Fibroblast of the aortic adventitia (primary cell): ENCODE measurements at regions not wholly inside any gene's neighbourhood (a gene's known extent, or its start where the extent isn't known, plus 50 kb on each side); places are given as distances from the start of the nearest gene placed in this dataset.

Experiments used
- DNase-seq: peaks from one replicate; pipeline ENCODE4 v3.0.0-alpha.2; 2010; ENCODE audit warnings: low read depth
- H3K4me3 ChIP-seq: 2 replicates; pipeline ENCODE4 v1.5.1; 2011; ENCODE audit warnings: low read depth, mild to moderate bottlenecking, control low read depth, low read length, moderate library complexity
- CTCF ChIP-seq: IDR thresholded peaks from 2 replicates; pipeline ENCODE4 v1.5.1; 2011; ENCODE audit warnings: mild to moderate bottlenecking, low read length, control low read depth, inconsistent platforms; ENCODE audit not compliant: insufficient read depth

DNA sequence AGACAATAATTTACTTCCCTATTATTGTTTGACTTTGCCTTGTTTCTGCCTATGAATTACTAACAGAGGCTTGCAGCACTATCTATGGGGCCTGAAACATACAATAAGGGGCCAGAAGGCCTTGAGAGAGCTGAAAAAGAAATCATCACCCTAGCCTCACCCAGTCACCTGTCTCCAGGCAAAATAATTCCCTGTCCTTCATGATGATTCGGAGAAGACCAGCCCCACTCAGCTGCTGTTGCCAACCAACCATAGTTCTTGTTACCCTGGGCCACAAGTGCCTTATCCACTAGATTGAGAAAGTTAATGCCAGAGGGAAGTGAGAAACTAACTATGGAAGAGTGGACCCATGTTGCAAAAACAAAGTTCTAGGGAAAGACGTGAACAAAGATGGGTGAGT, 97.1 kb downstream of the ARF6 start:
- no peak for TF ChIP-seq CTCF
- H3K4me3 ChIP-seq: no peak overlapping the region
- no peak for DNase-seq

GRCh38 chr14:49991491-49991890, 98.6 kb downstream of the ARF6 start:
- H3K4me3 ChIP-seq: no peak overlapping the region
- TF ChIP-seq CTCF: no peak
- DNase-seq: no peak

DNA sequence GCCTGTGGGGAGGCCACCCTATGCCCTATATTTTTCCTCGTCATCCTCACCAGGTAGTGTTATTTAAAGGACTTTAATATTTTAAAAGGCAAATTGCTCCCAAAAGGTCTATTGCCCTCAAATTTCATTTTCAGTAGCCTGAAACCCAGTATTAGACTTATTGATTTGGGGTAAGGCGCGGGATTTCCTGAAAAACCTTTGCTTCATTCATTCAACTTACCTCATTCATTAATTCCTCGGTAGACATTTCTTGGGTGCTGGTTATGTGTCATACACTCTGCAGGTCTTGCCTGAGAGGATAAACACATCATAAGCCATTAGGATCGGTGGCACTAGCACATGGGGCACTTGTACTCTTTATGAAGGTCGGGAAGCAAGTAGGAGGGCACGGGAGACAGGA, 99.2 kb downstream of the ARF6 start:
- H3K4me3 ChIP-seq: no peak overlapping the region
- no peak for TF ChIP-seq CTCF
- no peak for DNase-seq

- DNase-seq: no peak
- H3K4me3 ChIP-seq: no peak overlapping the region
- TF ChIP-seq CTCF: no peak
These were observed 99.6 kb downstream of the ARF6 start for GRCh38 chr14:49992448-49992847.

DNA sequence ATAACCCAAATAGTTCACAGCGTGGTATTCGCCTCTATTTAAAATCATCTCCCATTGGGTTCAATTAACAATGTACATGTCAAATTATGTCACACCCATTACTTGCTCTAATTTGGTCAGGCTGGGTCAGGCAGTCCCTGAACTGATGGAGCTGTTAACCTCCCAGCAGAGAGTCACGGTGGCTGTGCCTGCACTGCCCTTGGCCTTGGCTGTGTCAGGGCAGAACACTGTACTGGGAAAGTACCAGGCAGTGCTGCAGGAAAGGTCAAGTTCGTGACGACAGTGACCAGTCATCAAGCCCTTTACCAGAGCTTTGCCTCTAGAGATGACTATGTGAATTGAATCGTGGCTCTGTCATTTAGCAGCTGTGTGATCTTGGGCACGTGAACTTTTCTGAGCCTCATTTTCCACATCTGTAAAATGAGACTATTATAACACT, 100.0 kb downstream of the ARF6 start:
- no peak for TF ChIP-seq CTCF
- DNase-seq: peak; percentile 64
- H3K4me3 ChIP-seq: no peak overlapping the region

DNA sequence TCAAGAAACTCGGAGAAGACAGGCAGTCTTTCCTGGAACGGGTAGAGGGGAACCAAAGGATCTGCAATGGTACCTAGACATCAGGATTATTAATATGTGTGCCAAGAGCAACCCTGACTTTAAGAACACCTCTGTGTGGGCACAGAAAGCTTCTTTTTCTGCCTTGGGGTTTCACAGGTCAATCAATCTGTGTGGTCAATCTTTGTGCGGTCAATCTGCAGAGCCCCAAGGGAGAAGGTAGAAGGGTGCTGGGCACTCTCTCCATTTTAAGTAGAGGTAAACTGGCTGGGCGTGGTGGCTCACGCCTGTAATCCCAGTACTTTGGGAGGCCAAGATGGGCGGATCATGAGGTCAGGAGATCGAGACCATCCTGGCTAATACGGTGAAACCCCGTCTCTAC, 100.7 kb downstream of the ARF6 start:
- H3K4me3 ChIP-seq: no peak overlapping the region
- TF ChIP-seq CTCF: no peak
- no peak for DNase-seq

DNA sequence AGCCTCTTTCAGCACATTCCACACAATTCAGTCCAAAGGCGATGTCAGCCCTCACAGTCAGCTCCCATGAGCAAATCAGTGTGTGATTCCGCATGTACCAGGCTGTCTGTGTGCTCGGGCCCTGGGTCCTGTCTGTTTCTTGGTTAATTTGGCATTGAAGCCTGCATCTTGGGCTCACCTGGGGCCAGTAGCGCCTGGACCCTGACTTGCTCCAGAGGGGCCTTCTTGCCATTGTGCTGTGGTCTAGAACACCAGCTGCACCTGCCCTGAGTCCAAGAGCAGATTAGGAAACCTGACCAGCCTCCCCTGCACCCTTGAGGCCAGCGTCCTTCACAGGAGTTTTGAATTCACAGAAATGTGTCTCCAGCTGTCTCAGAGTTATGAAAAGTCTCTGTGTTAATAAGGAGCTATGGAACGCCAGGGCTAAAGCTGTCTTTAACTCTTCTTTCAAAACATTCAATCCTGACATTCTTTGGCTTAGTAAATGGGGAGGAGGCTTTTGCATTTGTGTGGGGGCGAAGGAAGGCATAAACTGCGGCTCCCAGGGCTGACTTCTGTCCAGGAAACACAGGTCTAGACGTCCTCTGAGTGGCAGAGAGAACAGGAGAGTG, 102.2 kb downstream of the ARF6 start:
- no peak for DNase-seq
- no peak for TF ChIP-seq CTCF
- no peak overlapping the region for H3K4me3 ChIP-seq
